ENCODE measurements at regions not wholly inside any gene's neighbourhood (a gene's known extent, or its start where the extent isn't known, plus 50 kb on each side); places are given as distances from the start of the nearest gene placed in this dataset.

- H3K27me3 ChIP-seq (ENCODE audit: control insufficient read depth, insufficient read depth, low read length): no peaks in the 10 kb centered on the region
- CTCF ChIA-PET: no interaction called here
- no peak for DNase-seq (ENCODE audit: low read depth)
- H3K4me3 ChIP-seq (ENCODE audit: low read depth, low read length): no peak overlapping the region
- H3K36me3 ChIP-seq (ENCODE audit: control insufficient read depth, insufficient read depth, low read length): no peaks in the 10 kb centered on the region
- no peak for TF ChIP-seq CTCF (IDR thresholded peaks at IDR 0.05; ENCODE audit: insufficient read depth, low read depth, low read length)
- POLR2A ChIA-PET: no interaction called here
These were observed 445.9 kb downstream of the BRD1 start for GRCh38 chr22:49381595-49382450.

DNA sequence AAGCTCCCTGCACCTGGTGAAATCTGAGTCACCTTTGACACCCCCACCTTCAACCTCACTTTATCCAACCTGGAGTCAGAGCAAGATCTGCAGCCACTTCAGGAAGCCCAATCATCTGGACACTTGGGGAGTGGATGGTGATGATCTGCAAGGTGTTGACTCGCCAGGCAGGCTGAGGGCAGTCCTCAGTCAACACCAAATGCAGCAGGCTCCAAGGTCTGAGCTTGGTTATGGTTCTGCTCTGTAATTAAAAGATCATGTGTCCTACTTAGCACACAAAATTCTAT, 446.9 kb downstream of the BRD1 start:
- no peak for DNase-seq (ENCODE audit: low read depth)
- POLR2A ChIA-PET: no interaction called here
- CTCF ChIA-PET: interaction anchor here (0.6 kb wide), 1 partner anchor 1189 kb away, joined by 3 read pairs; no protein-coding TSS in a partner anchor
- Histone ChIP-seq H3K36me3 (ENCODE audit: control insufficient read depth, insufficient read depth, low read length) (no peaks in the 10 kb centered on the region), H3K27me3 (ENCODE audit: control insufficient read depth, insufficient read depth, low read length) (no peaks in the 10 kb centered on the region), H3K4me3 (ENCODE audit: low read depth, low read length) (no peak overlapping the region)
- TF ChIP-seq CTCF (IDR thresholded peaks at IDR 0.05; ENCODE audit: insufficient read depth, low read depth, low read length): no peak

DNA sequence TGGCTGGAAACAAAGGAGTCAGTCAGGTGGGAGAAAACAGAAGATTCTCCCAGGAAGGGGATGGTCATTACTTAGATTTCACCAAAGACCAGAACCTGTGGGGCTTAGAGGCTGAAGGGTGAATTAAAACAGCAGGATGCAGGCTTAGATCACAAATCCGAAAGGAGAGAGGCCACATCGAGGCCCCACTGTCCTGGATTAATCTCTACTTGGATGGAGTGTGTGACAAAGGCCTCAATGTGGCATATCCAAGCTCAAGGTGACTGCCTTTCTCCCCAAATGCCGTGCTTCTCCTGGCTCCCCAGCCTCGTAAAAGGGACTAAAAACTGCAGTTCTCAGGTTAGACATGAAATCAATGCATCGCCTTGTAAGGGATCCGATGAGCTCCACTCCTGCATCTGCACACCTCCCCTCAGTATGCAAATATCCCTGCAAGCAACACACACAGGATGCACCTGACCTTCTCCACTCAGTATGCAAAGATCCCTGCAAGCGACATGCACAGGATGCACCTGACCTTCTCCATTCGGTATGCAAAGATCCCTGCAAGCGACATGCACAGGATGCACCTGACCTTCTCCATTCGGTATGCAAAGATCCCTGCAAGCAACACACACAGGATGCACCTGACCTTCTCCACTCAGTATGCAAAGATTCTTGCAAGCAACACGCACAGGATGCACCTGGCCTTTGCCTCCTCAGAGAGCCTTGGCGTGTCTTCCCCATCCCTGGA, 447.4 kb downstream of the BRD1 start:
- TF ChIP-seq CTCF (IDR thresholded peaks at IDR 0.05; ENCODE audit: insufficient read depth, low read depth, low read length): no peak
- Histone ChIP-seq H3K4me3 (ENCODE audit: low read depth, low read length) (no peak overlapping the region), H3K27me3 (ENCODE audit: control insufficient read depth, insufficient read depth, low read length) (no peaks in the 10 kb centered on the region), H3K36me3 (ENCODE audit: control insufficient read depth, insufficient read depth, low read length) (no peaks in the 10 kb centered on the region)
- ChIA-PET POLR2A (no interaction called here), CTCF (interaction anchor here (0.6 kb wide), 1 partner anchor 1188 kb away, joined by 3 read pairs; no protein-coding TSS in a partner anchor)
- DNase-seq (ENCODE audit: low read depth): no peak

DNA sequence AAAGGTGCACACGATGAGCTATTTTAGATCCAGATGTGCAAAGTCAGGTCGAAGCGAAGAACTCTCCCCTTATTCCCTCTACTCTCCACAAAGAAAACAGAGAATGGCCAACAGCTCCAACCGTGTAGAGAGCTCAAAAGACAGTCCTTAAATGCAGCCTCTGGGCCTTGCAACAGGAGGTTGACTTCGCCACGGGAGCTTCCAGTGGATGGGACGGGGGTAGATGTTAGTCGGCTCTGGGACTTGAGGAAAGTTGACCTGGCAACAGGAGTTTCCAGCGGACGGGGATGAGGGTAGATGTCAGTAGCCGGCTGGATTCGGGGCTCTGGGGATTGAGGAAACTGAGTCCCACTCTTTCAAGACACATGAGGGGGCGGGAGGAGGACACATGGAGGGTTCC, 450.4 kb downstream of the BRD1 start:
- POLR2A ChIA-PET: no interaction called here
- DNase-seq (ENCODE audit: low read depth): no peak
- Histone ChIP-seq H3K27me3 (ENCODE audit: control insufficient read depth, insufficient read depth, low read length) (no peaks in the 10 kb centered on the region), H3K4me3 (ENCODE audit: low read depth, low read length) (no peak overlapping the region), H3K36me3 (ENCODE audit: control insufficient read depth, insufficient read depth, low read length) (no peaks in the 10 kb centered on the region)
- TF ChIP-seq CTCF (IDR thresholded peaks at IDR 0.05; ENCODE audit: insufficient read depth, low read depth, low read length): no peak
- CTCF ChIA-PET: interaction anchor here (1.2 kb wide), 1 partner anchor 49 kb away, joined by 3 read pairs; no protein-coding TSS in a partner anchor

DNA sequence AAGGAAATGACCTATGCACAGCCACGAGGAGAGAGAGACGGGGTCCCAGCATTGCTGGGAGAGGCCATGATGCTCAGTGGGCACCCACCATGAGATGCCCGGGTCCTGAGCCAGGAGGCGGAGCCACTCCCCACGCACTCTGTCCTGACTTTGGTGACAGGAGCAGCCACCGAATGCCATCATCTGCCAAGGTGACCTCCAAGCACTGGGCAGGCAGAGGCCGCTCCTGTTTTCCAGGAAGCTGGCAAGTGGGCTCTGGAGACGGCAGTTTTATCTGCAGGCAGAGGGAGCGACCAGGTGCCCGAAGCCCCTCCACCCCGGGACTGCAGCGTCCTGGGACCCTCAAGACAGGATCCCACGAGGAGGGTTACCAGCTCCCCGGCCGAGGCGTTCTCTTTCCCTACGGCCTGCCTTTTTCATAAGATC, 453.9 kb downstream of the BRD1 start:
- Histone ChIP-seq H3K27me3 (ENCODE audit: control insufficient read depth, insufficient read depth, low read length) (no peaks in the 10 kb centered on the region), H3K36me3 (ENCODE audit: control insufficient read depth, insufficient read depth, low read length) (no peaks in the 10 kb centered on the region), H3K4me3 (ENCODE audit: low read depth, low read length) (no peak overlapping the region)
- no peak for DNase-seq (ENCODE audit: low read depth)
- ChIA-PET CTCF (no interaction called here), POLR2A (no interaction called here)
- TF ChIP-seq CTCF (IDR thresholded peaks at IDR 0.05; ENCODE audit: insufficient read depth, low read depth, low read length): no peak

Measured in BJ (cell line).